ENCODE measurements at regions not wholly inside any gene's neighbourhood (a gene's known extent, or its start where the extent isn't known, plus 50 kb on each side); places are given as distances from the start of the nearest gene placed in this dataset.
A peak's percentile ranks its signal among the peaks of the same experiment; 100 is the strongest.

GRCh38 chr14:54174457-54174856, 217.8 kb upstream of the BMP4 start:
- DNase-seq (ENCODE audit: low read depth): no peak

- DNase-seq (ENCODE audit: low read depth): peak; percentile 43
Observed at GRCh38 chr14:54175298-54175942, 218.8 kb upstream of the BMP4 start.

- no peak for DNase-seq (ENCODE audit: low read depth)
Observed at GRCh38 chr14:54177019-54177418, 219.8 kb upstream of the CDKN3 start.

- DNase-seq (ENCODE audit: low read depth): no peak
Observed at GRCh38 chr14:54177641-54178621, 218.9 kb upstream of the CDKN3 start.

- DNase-seq (ENCODE audit: low read depth): peak; percentile 60
Observed at GRCh38 chr14:54182419-54183045, 214.3 kb upstream of the CDKN3 start.

- no peak for DNase-seq (ENCODE audit: low read depth)
Observed at GRCh38 chr14:54186821-54187763, 209.7 kb upstream of the CDKN3 start.

- DNase-seq (ENCODE audit: low read depth): no peak
Observed at GRCh38 chr14:54188064-54188666, 208.6 kb upstream of the CDKN3 start.

- DNase-seq (ENCODE audit: low read depth): no peak
Observed at GRCh38 chr14:54189333-54189732, 207.5 kb upstream of the CDKN3 start.

- no peak for DNase-seq (ENCODE audit: low read depth)
Observed at GRCh38 chr14:54189748-54190354, 207.0 kb upstream of the CDKN3 start.

- DNase-seq (ENCODE audit: low read depth): no peak
Observed at GRCh38 chr14:54191846-54192245, 205.0 kb upstream of the CDKN3 start.

- DNase-seq (ENCODE audit: low read depth): no peak
Observed at GRCh38 chr14:54192610-54193009, 204.2 kb upstream of the CDKN3 start.

GRCh38 chr14:54193871-54194270, 202.9 kb upstream of the CDKN3 start:
- DNase-seq (ENCODE audit: low read depth): no peak

- DNase-seq (ENCODE audit: low read depth): no peak
Observed at GRCh38 chr14:54194501-54194900, 202.3 kb upstream of the CDKN3 start.

- DNase-seq (ENCODE audit: low read depth): no peak
Observed at GRCh38 chr14:54197369-54197768, 199.4 kb upstream of the CDKN3 start.

- no peak for DNase-seq (ENCODE audit: low read depth)
Observed at GRCh38 chr14:54200726-54201125, 196.1 kb upstream of the CDKN3 start.

GRCh38 chr14:54202288-54202687, 194.5 kb upstream of the CDKN3 start:
- no peak for DNase-seq (ENCODE audit: low read depth)

- no peak for DNase-seq (ENCODE audit: low read depth)
Observed at GRCh38 chr14:54206516-54206915, 190.3 kb upstream of the CDKN3 start.

- DNase-seq (ENCODE audit: low read depth): no peak
Observed at GRCh38 chr14:54207075-54207474, 189.7 kb upstream of the CDKN3 start.

- DNase-seq (ENCODE audit: low read depth): no peak
Observed at GRCh38 chr14:54207476-54208462, 189.0 kb upstream of the CDKN3 start.

GRCh38 chr14:54208751-54209150, 188.1 kb upstream of the CDKN3 start:
- DNase-seq (ENCODE audit: low read depth): no peak
